SK-N-SH (cell line): ENCODE measurements at regions not wholly inside any gene's neighbourhood (a gene's known extent, or its start where the extent isn't known, plus 50 kb on each side); places are given as distances from the start of the nearest gene placed in this dataset.
"Not testable (repeated sequence)": the region's sequence is repeated elsewhere in the genome, so short reads cannot be mapped to it uniquely, and the experiment has no call there.

ENCODE experiments used
- CTCF ChIA-PET: fragments of 300-600, 350-600 bp; formaldehyde crosslinking; extraction: SDS; loops from one replicate; lab custom pipeline; 2021; lab: Yijun Ruan, JAX
- POLR2A ChIA-PET: fragments of 350-600 bp; sonication (Branson Sonifier 250); formaldehyde crosslinking; extraction: SDS; loops from one replicate; lab custom pipeline; 2020; ENCODE audit warnings: antibody characterized with exemption, inconsistent platforms; lab: Yijun Ruan, JAX
- DNase-seq: peaks from one replicate; pipeline ENCODE4 v3.0.0; 2012
- H2AFZ ChIP-seq: fragments of 200-600 bp; sonication (generic); 2 replicates; pipeline ENCODE4 v1.8.1; 2016; ENCODE audit warnings: antibody characterized with exemption, mild to moderate bottlenecking, low read depth
- H3F3A ChIP-seq: fragments of 200-600 bp; sonication (generic); replicated peaks from 2 replicates; pipeline ENCODE3; 2016; ENCODE audit warnings: antibody characterized with exemption, mild to moderate bottlenecking; ENCODE audit not compliant: insufficient read depth
- H3K27ac ChIP-seq, 2 experiments: fragments of 200-500 bp in 1 of 2; fragments of 200-600 bp in 1 of 2; sonication (Bioruptor generic) in 1 of 2; sonication (generic), shearing (Covaris generic) in 1 of 2; 2 replicates each; pipeline versions ENCODE4 v1.5.1 to v1.6.1; 2014 to 2016; ENCODE audit warnings: low read depth in 2 of 2, inconsistent platforms in 1 of 2, low read length in 1 of 2, mild to moderate bottlenecking in 1 of 2, mixed read lengths in 1 of 2
- H3K27me3 ChIP-seq: fragments of 200-600 bp; sonication (generic), shearing (Covaris generic); 2 replicates; pipeline ENCODE4 v1.6.1; 2016; ENCODE audit warnings: mixed run types; ENCODE audit not compliant: insufficient read depth
- H3K36me3 ChIP-seq, 2 experiments: fragments of 200-500 bp in 1 of 2; fragments of 200-600 bp in 1 of 2; sonication (Bioruptor generic) in 1 of 2; sonication (generic) in 1 of 2; replicated peaks in 1 of 2; 2 replicates each; pipeline versions ENCODE3 to v1.5.1; 2014 to 2016; ENCODE audit warnings: low read length in 1 of 2, mild to moderate bottlenecking in 1 of 2; ENCODE audit not compliant: insufficient read depth in 2 of 2, control insufficient read depth in 1 of 2
- H3K4me1 ChIP-seq, 2 experiments: fragments of 200-500 bp in 1 of 2; fragments of 200-600 bp in 1 of 2; sonication (Bioruptor generic) in 1 of 2; sonication (generic), shearing (Covaris generic) in 1 of 2; 2 replicates each; pipeline versions ENCODE4 v1.5.1 to v1.6.1; 2014 to 2016; ENCODE audit warnings: low read depth in 1 of 2, low read length in 1 of 2, mixed run types in 1 of 2; ENCODE audit not compliant: insufficient read depth in 2 of 2, control insufficient read depth in 1 of 2
- H3K4me2 ChIP-seq: fragments of 200-600 bp; sonication (generic), shearing (Covaris generic); 2 replicates; pipeline ENCODE4 v1.6.1; 2017; ENCODE audit warnings: mixed run types
- H3K4me3 ChIP-seq, 2 experiments: fragments of 200-500 bp in 1 of 2; fragments of 200-600 bp in 1 of 2; sonication (Bioruptor generic) in 1 of 2; sonication (generic), shearing (Covaris generic) in 1 of 2; 2 replicates each; pipeline versions ENCODE4 v1.5.1 to v1.8.1; 2014 to 2016; ENCODE audit warnings: low read depth in 2 of 2, inconsistent platforms in 1 of 2, low read length in 1 of 2, mild to moderate bottlenecking in 1 of 2, mixed read lengths in 1 of 2, moderate library complexity in 1 of 2
- H3K79me2 ChIP-seq: fragments of 200-600 bp; sonication (generic); 2 replicates; pipeline ENCODE4 v1.8.1; 2017; ENCODE audit warnings: mild to moderate bottlenecking; ENCODE audit not compliant: insufficient read depth
- H3K9ac ChIP-seq: fragments of 200-600 bp; sonication (generic); 2 replicates; pipeline ENCODE4 v1.6.1; 2017; ENCODE audit warnings: mixed run types
- H3K9me2 ChIP-seq: fragments of 200-600 bp; sonication (generic); 2 replicates; pipeline ENCODE4 v1.6.1; 2017; ENCODE audit warnings: mixed run types
- H3K9me3 ChIP-seq: fragments of 200-600 bp; sonication (generic); 2 replicates; pipeline ENCODE4 v1.6.1; 2017; ENCODE audit warnings: mixed run types, mild to moderate bottlenecking, moderate library complexity
- H4K20me1 ChIP-seq: fragments of 200-600 bp; sonication (generic); 2 replicates; pipeline ENCODE4 v1.6.1; 2017; ENCODE audit warnings: mild to moderate bottlenecking, mixed run types; ENCODE audit not compliant: insufficient read depth
- CTCF ChIP-seq: fragments of 200-600 bp; sonication (generic); IDR thresholded peaks from 2 replicates; pipeline ENCODE4 v1.6.1; 2017; ENCODE audit warnings: antibody characterized with exemption, mild to moderate bottlenecking, moderate library complexity
- EZH2phosphoT487 ChIP-seq: fragments of 200-600 bp; sonication (generic); IDR thresholded peaks from 2 replicates; pipeline ENCODE4 v1.6.1; 2017; ENCODE audit warnings: low read depth, mixed run types, mild to moderate bottlenecking, antibody characterized with exemption, moderate library complexity, borderline replicate concordance
- JUND ChIP-seq: IDR thresholded peaks from 2 replicates; pipeline ENCODE4 v1.4.0; 2012
- NFIC ChIP-seq: IDR thresholded peaks from 2 replicates; pipeline ENCODE4 v1.4.0; 2012; ENCODE audit warnings: borderline replicate concordance
- NRF1 ChIP-seq: IDR thresholded peaks from 2 replicates; pipeline ENCODE4 v1.6.1; 2012; ENCODE audit warnings: low read depth, mild to moderate bottlenecking, low read length
- PBX3 ChIP-seq: IDR thresholded peaks from 2 replicates; pipeline ENCODE4; 2012
- POLR2AphosphoS5 ChIP-seq: IDR thresholded peaks from 2 replicates; pipeline ENCODE4 v1.6.1; 2012; ENCODE audit warnings: low read depth, low read length
- RAD21 ChIP-seq: IDR thresholded peaks from 2 replicates; pipeline ENCODE4 v1.6.1; 2012; ENCODE audit warnings: mild to moderate bottlenecking, low read length
- YY1 ChIP-seq: IDR thresholded peaks from 2 replicates; pipeline ENCODE4 v1.4.0; 2012; ENCODE audit warnings: low read depth, mild to moderate bottlenecking
- WGBS: methylation state at CpG from one replicate; pipeline ENCODE4 v1.1.6; 2017; ENCODE audit warnings: low lambda C conversion rate; 5-methylcytosine and 5-hydroxymethylcytosine counted together
- TF ChIP-seq, protein P1 (sequence below): fragments of 150-350 bp; IDR thresholded peaks from 2 replicates; pipeline ENCODE4 v1.6.1; 2016; ENCODE audit warnings: mild to moderate bottlenecking, low read depth, low read length
- TF ChIP-seq, protein P2 (sequence below): IDR thresholded peaks from 2 replicates; pipeline ENCODE4 v1.4.0; 2012; ENCODE audit warnings: low read depth, borderline replicate concordance

GRCh38 chr12:131267576-131267975 lies 313.9 kb downstream of the ADGRD1 start:
- TF ChIP-seq CTCF: no peak
- Histone ChIP-seq H3K4me2 (no peak overlapping the region), H3K79me2 (no peaks in the 10 kb centered on the region), H3K27ac (no peak overlapping the region), H3K36me3 (no peaks in the 10 kb centered on the region), H3K4me1 (peaks cover 0 to 4% of the 10 kb centered on the region in 2 experiments; a peak in 1 of 4 replicates), H3K4me3 (no peak overlapping the region), H3K9me2 (no peaks in the 10 kb centered on the region), H4K20me1 (no peaks in the 10 kb centered on the region), H2AFZ (no peak overlapping the region), H3F3A (no peaks in the 10 kb centered on the region), H3K9ac (no peak overlapping the region), H3K27me3 (no peaks in the 10 kb centered on the region), H3K9me3 (no peaks in the 10 kb centered on the region)
- CTCF ChIA-PET: no interaction called here
- DNase-seq: no peak
- WGBS: 40% methylated on average over 2 of the region's 3 CpGs
- POLR2A ChIA-PET: interaction anchor here (1.2 kb wide), 1 partner anchor 10 kb away, joined by 3 read pairs; no protein-coding TSS in a partner anchor

- H3K4me2 ChIP-seq, H3K9ac ChIP-seq, H3F3A ChIP-seq, DNase-seq, H3K27ac ChIP-seq, H2AFZ ChIP-seq, H3K4me1 ChIP-seq, POLR2A ChIA-PET, H3K9me3 ChIP-seq, H3K36me3 ChIP-seq, H3K4me3 ChIP-seq, H4K20me1 ChIP-seq, H3K27me3 ChIP-seq, CTCF ChIA-PET, H3K9me2 ChIP-seq, H3K79me2 ChIP-seq: not testable (repeated sequence)
- 11% methylated on average over 3 of the region's 7 CpGs for WGBS
These were observed 314.4 kb downstream of the ADGRD1 start for GRCh38 chr12:131268123-131268522.

- H3K9me3 ChIP-seq, H3K27ac ChIP-seq, H3K9ac ChIP-seq, CTCF ChIA-PET, H3K36me3 ChIP-seq, H2AFZ ChIP-seq, H3K9me2 ChIP-seq, DNase-seq, H3K27me3 ChIP-seq, H3K79me2 ChIP-seq, H3K4me3 ChIP-seq, H4K20me1 ChIP-seq, H3K4me2 ChIP-seq, H3K4me1 ChIP-seq, POLR2A ChIA-PET, H3F3A ChIP-seq: not testable (repeated sequence)
- 48% methylated on average over 3 of the region's 4 CpGs for WGBS
These were observed 314.9 kb downstream of the ADGRD1 start for GRCh38 chr12:131268571-131268970.

DNA sequence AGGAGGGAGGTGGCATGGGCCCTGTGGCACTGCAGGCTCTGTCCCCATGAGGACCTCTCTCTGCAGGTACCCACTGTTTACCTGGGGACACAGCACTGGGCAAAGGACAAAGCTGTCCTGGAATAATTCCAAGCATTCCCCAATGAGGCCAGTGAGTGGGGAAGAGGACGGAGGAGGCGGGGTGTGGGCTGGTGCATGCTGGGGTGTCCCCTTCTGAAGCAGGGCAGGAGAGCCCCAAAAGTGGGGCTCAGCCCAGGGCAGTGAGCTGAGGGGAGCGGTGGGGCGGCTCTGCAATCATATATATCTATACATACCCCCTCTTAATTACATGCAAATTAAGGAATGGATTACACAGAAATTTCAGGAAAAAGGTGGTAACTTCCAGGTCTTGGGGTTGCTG lies 315.8 kb downstream of the ADGRD1 start:
- Histone ChIP-seq H4K20me1 (no peaks in the 10 kb centered on the region), H3K9ac (no peak overlapping the region), H3K4me3 (no peak overlapping the region), H3K4me1 (peaks cover 0 to 4% of the 10 kb centered on the region in 2 experiments; a peak in 1 of 4 replicates), H3K27ac (no peak overlapping the region), H3K4me2 (no peak overlapping the region), H3K9me2 (no peaks in the 10 kb centered on the region), H3K27me3 (no peaks in the 10 kb centered on the region), H2AFZ (no peak overlapping the region), H3K9me3 (no peaks in the 10 kb centered on the region), H3K79me2 (no peaks in the 10 kb centered on the region), H3K36me3 (no peaks in the 10 kb centered on the region), H3F3A (no peaks in the 10 kb centered on the region)
- ChIA-PET CTCF (no interaction called here), POLR2A (no interaction called here)
- DNase-seq: no peak
- 68% methylated on average over 4 of the region's 4 CpGs for WGBS
- TF ChIP-seq JUND (no peak), RAD21 (no peak), POLR2AphosphoS5 (no peak), EZH2phosphoT487 (no peak), NFIC (no peak), YY1 (no peak), NRF1 (no peak), PBX3 (no peak)
- TF ChIP-seq, protein P1, sequence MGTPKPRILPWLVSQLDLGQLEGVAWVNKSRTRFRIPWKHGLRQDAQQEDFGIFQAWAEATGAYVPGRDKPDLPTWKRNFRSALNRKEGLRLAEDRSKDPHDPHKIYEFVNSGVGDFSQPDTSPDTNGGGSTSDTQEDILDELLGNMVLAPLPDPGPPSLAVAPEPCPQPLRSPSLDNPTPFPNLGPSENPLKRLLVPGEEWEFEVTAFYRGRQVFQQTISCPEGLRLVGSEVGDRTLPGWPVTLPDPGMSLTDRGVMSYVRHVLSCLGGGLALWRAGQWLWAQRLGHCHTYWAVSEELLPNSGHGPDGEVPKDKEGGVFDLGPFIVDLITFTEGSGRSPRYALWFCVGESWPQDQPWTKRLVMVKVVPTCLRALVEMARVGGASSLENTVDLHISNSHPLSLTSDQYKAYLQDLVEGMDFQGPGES: no peak
- TF ChIP-seq, protein P2, sequence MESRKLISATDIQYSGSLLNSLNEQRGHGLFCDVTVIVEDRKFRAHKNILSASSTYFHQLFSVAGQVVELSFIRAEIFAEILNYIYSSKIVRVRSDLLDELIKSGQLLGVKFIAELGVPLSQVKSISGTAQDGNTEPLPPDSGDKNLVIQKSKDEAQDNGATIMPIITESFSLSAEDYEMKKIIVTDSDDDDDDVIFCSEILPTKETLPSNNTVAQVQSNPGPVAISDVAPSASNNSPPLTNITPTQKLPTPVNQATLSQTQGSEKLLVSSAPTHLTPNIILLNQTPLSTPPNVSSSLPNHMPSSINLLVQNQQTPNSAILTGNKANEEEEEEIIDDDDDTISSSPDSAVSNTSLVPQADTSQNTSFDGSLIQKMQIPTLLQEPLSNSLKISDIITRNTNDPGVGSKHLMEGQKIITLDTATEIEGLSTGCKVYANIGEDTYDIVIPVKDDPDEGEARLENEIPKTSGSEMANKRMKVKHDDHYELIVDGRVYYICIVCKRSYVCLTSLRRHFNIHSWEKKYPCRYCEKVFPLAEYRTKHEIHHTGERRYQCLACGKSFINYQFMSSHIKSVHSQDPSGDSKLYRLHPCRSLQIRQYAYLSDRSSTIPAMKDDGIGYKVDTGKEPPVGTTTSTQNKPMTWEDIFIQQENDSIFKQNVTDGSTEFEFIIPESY: no peak
